HL-60 (cell line): ENCODE measurements at regions not wholly inside any gene's neighbourhood (a gene's known extent, or its start where the extent isn't known, plus 50 kb on each side); places are given as distances from the start of the nearest gene placed in this dataset.
"Not testable (repeated sequence)": the region's sequence is repeated elsewhere in the genome, so short reads cannot be mapped to it uniquely, and the experiment has no call there.

Source experiments
- DNase-seq, 2 experiments: peaks; one replicate each; pipeline ENCODE4 v3.0.0-alpha.2; 2010 to 2020; ENCODE audit warnings: low read depth in 1 of 2, low spot score in 1 of 2
- H3K27ac ChIP-seq: fragments of 250-450 bp; sonication (Bioruptor Pico); replicated peaks from 2 replicates; pipeline ENCODE4 v1.5.1; 2020; ENCODE audit warnings: mild to moderate bottlenecking, moderate library complexity
- H3K27me3 ChIP-seq: fragments of 250-450 bp; sonication (Bioruptor Pico); 2 replicates; pipeline ENCODE4 v1.5.1; 2021; ENCODE audit warnings: mild to moderate bottlenecking, moderate library complexity; ENCODE audit not compliant: insufficient read depth, poor library complexity, severe bottlenecking
- H3K4me3 ChIP-seq: replicated peaks from 2 replicates; pipeline ENCODE4 v1.5.1; 2011; ENCODE audit warnings: mild to moderate bottlenecking, control low read depth, low read length; ENCODE audit not compliant: insufficient read depth
- GABPA ChIP-seq: IDR thresholded peaks from 2 replicates; pipeline ENCODE4 v1.6.1; 2012; ENCODE audit warnings: low read depth
- POLR2AphosphoS5 ChIP-seq: IDR thresholded peaks from 2 replicates; pipeline ENCODE4 v1.6.1; 2012; ENCODE audit warnings: low read depth
- SPI1 ChIP-seq: IDR thresholded peaks from 2 replicates; pipeline ENCODE4 v1.6.1; 2012; ENCODE audit warnings: low read depth, mild to moderate bottlenecking, borderline replicate concordance
- TF ChIP-seq, protein P1 (sequence below): IDR thresholded peaks from 2 replicates; pipeline ENCODE4 v1.6.1; 2012; ENCODE audit warnings: low read depth; ENCODE audit not compliant: insufficient replicate concordance
- TF ChIP-seq, protein P2 (sequence below): IDR thresholded peaks from one replicate; pipeline ENCODE4 v1.5.1; 2011; ENCODE audit warnings: low read length, control low read depth, inconsistent platforms; ENCODE audit not compliant: insufficient read depth

DNA sequence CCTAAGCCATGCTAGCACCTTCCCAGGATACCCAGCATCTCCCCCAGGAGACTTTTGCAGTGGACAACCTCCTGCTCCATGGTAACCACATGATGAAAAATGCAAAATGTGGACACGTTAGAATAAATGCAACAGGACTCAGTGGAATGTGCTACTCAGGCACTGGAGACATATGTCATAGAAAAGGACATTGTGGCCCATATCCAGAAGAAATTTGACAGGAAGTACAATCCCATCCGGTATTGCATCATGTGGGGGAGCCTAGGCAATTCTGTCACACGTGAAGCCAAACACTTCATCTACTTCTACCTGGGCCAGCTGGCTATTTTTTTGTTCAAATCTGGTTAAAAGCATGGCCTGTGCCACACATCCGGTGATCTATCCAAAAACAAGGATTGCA, 227.2 kb upstream of the GPR149 start:
- H3K27ac ChIP-seq = no peak overlapping the region
- no peak for DNase-seq
- H3K27me3 ChIP-seq = no peaks in the 10 kb centered on the region
- H3K4me3 ChIP-seq = no peak overlapping the region
- TF ChIP-seq SPI1 (no peak), POLR2AphosphoS5 (no peak), GABPA (no peak)
- TF ChIP-seq, protein P1, sequence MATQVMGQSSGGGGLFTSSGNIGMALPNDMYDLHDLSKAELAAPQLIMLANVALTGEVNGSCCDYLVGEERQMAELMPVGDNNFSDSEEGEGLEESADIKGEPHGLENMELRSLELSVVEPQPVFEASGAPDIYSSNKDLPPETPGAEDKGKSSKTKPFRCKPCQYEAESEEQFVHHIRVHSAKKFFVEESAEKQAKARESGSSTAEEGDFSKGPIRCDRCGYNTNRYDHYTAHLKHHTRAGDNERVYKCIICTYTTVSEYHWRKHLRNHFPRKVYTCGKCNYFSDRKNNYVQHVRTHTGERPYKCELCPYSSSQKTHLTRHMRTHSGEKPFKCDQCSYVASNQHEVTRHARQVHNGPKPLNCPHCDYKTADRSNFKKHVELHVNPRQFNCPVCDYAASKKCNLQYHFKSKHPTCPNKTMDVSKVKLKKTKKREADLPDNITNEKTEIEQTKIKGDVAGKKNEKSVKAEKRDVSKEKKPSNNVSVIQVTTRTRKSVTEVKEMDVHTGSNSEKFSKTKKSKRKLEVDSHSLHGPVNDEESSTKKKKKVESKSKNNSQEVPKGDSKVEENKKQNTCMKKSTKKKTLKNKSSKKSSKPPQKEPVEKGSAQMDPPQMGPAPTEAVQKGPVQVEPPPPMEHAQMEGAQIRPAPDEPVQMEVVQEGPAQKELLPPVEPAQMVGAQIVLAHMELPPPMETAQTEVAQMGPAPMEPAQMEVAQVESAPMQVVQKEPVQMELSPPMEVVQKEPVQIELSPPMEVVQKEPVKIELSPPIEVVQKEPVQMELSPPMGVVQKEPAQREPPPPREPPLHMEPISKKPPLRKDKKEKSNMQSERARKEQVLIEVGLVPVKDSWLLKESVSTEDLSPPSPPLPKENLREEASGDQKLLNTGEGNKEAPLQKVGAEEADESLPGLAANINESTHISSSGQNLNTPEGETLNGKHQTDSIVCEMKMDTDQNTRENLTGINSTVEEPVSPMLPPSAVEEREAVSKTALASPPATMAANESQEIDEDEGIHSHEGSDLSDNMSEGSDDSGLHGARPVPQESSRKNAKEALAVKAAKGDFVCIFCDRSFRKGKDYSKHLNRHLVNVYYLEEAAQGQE = no peak
- TF ChIP-seq, protein P2, sequence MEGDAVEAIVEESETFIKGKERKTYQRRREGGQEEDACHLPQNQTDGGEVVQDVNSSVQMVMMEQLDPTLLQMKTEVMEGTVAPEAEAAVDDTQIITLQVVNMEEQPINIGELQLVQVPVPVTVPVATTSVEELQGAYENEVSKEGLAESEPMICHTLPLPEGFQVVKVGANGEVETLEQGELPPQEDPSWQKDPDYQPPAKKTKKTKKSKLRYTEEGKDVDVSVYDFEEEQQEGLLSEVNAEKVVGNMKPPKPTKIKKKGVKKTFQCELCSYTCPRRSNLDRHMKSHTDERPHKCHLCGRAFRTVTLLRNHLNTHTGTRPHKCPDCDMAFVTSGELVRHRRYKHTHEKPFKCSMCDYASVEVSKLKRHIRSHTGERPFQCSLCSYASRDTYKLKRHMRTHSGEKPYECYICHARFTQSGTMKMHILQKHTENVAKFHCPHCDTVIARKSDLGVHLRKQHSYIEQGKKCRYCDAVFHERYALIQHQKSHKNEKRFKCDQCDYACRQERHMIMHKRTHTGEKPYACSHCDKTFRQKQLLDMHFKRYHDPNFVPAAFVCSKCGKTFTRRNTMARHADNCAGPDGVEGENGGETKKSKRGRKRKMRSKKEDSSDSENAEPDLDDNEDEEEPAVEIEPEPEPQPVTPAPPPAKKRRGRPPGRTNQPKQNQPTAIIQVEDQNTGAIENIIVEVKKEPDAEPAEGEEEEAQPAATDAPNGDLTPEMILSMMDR = no peak

DNA sequence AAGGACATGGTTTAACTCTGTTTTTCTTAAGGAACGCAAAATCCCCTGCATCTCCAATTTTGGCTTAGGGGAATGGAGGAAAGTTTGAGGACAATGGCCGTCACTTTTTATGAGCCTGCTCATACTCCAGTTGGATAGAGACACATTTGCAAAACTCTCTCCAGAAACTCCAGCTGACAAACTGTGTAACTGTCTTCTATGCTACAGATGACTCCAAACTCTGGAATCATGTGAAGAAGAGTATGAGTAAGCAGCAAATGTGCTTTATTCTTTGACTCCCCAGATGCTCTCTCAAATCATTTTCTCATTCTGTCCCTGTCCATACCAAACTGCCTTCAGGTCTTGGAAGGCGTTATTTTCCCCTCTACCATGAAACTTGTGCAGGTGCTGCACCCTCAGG, 226.5 kb upstream of the GPR149 start:
- H3K27ac ChIP-seq = no peak overlapping the region
- TF ChIP-seq, protein P2 = no peak
- no peak overlapping the region for H3K4me3 ChIP-seq
- no peaks in the 10 kb centered on the region for H3K27me3 ChIP-seq
- no peak for DNase-seq

DNA sequence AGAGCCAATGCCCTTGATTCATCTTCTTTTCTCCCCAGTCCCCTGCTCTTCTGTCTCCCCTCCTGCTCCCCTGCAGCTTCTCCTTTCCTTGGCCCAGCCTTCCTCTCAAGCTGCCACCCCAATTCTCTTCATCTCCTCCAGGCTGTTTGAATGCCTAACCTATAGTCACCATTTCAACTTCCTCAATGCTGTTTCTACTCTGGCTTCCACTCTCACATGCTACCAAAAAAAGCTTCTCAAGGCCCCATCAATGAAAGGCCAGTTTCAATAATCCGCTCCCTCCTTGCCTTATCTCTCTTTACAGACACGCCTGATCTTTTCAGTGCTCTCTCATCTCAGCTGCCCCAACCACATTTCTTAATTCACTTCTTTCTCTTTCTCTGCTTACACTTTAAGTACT, 212.2 kb upstream of the GPR149 start:
- peak in 1 of 2 experiments; percentile 69 for DNase-seq
- TF ChIP-seq, protein P1 = no peak
- peak; percentile 27; the same call in 1 of the 2 replicates for TF ChIP-seq SPI1
- H3K4me3 ChIP-seq = no peak overlapping the region

DNA sequence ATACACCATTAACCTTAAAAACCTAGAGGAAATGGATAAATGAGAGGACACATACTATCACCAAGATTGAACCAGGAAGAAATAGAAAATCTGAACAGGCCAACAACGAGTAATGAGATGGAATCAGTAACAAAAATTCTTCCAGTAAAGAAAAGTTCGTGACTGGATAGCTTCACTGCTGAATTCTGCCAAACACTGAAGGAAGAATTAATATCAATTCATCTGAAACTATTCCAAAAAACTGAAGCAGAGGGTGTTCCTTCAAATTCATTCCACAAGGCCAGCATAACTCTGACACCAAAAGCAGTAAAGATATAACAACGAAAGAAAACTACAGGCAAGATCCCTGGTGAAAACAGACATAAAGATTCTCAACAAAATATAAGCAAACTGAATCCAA, 195.8 kb upstream of the GPR149 start:
- TF ChIP-seq GABPA (no peak), POLR2AphosphoS5 (no peak), SPI1 (no peak)
- TF ChIP-seq, protein P2 = no peak
- TF ChIP-seq, protein P1 = no peak
- DNase-seq = no peak
- no peak overlapping the region for H3K4me3 ChIP-seq
- no peak overlapping the region for H3K27ac ChIP-seq
- H3K27me3 ChIP-seq = no peaks in the 10 kb centered on the region

More for the DNA sequence above, 212.2 kb upstream of the GPR149 start:
- H3K27ac ChIP-seq = no peak overlapping the region; the same call in 1 of the 2 replicates
- no peaks in the 10 kb centered on the region for H3K27me3 ChIP-seq

DNA sequence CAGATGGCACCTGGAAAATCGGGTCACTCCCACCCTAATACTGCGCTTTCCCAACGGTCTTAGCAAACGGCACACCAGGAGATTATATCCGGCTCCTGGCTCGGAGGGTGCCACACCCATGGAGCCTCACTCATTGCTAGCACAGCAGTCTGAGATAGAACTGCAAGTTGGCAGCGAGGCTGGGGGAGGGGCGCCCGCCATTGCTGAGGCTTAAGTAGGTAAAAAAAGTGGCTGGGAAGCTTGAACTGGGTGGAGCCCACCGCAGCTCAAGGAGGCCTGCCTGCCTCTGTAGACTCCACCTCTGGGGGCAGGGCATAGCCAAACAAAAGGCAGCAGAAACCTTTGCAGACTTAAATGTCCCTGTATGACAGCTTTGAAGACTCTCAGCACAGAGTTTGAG, 189.6 kb upstream of the GPR149 start:
- H3K4me3 ChIP-seq, H3K27ac ChIP-seq, H3K27me3 ChIP-seq, DNase-seq: not testable (repeated sequence)
